Inferior parietal cortex (tissue), 1 donor: ENCODE measurements at regions not wholly inside any gene's neighbourhood (a gene's known extent, or its start where the extent isn't known, plus 50 kb on each side); places are given as distances from the start of the nearest gene placed in this dataset.

Source experiments
- DNase-seq: peaks from one replicate; pipeline ENCODE4 v3.0.0-alpha.2; 2016; ENCODE audit errors: extremely low spot score

- no peak for DNase-seq
Observed at GRCh38 chr15:75131269-75131643, 70.4 kb upstream of the C15orf39 start.

- DNase-seq, result no peak
Observed at GRCh38 chr15:75134748-75135147, 66.9 kb upstream of the C15orf39 start.

GRCh38 chr15:75136118-75136517, 65.6 kb upstream of the C15orf39 start:
- no peak for DNase-seq

- no peak for DNase-seq
Observed at GRCh38 chr15:75136758-75137157, 64.9 kb upstream of the C15orf39 start.

- DNase-seq, result no peak
Observed at GRCh38 chr15:75138016-75138999, 63.4 kb upstream of the C15orf39 start.

GRCh38 chr15:75140080-75140879, 61.4 kb upstream of the C15orf39 start:
- no peak for DNase-seq

GRCh38 chr15:75142499-75142898, 59.2 kb upstream of the C15orf39 start:
- no peak for DNase-seq

- DNase-seq, result no peak
Observed at GRCh38 chr15:75143738-75144334, 57.8 kb upstream of the C15orf39 start.

- DNase-seq, result no peak
Observed at GRCh38 chr15:75145027-75145841, 56.4 kb upstream of the C15orf39 start.

- DNase-seq, result no peak
Observed at GRCh38 chr15:75148280-75148679, 53.4 kb upstream of the C15orf39 start.

GRCh38 chr15:75149867-75150709, 51.6 kb upstream of the C15orf39 start:
- no peak for DNase-seq

GRCh38 chr15:75151214-75152128, 50.2 kb upstream of the C15orf39 start:
- no peak for DNase-seq
